HG03095 (cell line): ENCODE measurements at regions not wholly inside any gene's neighbourhood (a gene's known extent, or its start where the extent isn't known, plus 50 kb on each side); places are given as distances from the start of the nearest gene placed in this dataset.

ENCODE experiments used
- ATAC-seq: cut with Tn5 transposase; IDR thresholded peaks from one replicate; pipeline ENCODE4 v1.9.1; 2021; ENCODE audit warnings: moderate library complexity; ENCODE audit not compliant: unreplicated experiment

GRCh38 chr15:68500363-68501258 lies 68.6 kb upstream of the ITGA11 start:
- ATAC-seq, result no peak

- no peak for ATAC-seq
Measured at GRCh38 chr15:68501259-68501591, 69.3 kb upstream of the ITGA11 start.

GRCh38 chr15:68501616-68502015 lies 69.7 kb upstream of the ITGA11 start:
- no peak for ATAC-seq

- ATAC-seq, result no peak
Measured at GRCh38 chr15:68502398-68502901, 70.5 kb upstream of the ITGA11 start.

- no peak for ATAC-seq
Measured at GRCh38 chr15:68503213-68503612, 71.2 kb upstream of the ITGA11 start.

GRCh38 chr15:68503791-68504680 lies 72.1 kb upstream of the ITGA11 start:
- ATAC-seq, result no peak

GRCh38 chr15:68504681-68505170 lies 72.8 kb upstream of the ITGA11 start:
- no peak for ATAC-seq

GRCh38 chr15:68506071-68506470 lies 72.7 kb upstream of the CORO2B start:
- ATAC-seq, result no peak

- no peak for ATAC-seq
Measured at GRCh38 chr15:68507447-68507846, 71.3 kb upstream of the CORO2B start.

- no peak for ATAC-seq
Measured at GRCh38 chr15:68508485-68509189, 70.2 kb upstream of the CORO2B start.

GRCh38 chr15:68510558-68510957 lies 68.2 kb upstream of the CORO2B start:
- no peak for ATAC-seq

GRCh38 chr15:68511073-68511991 lies 67.5 kb upstream of the CORO2B start:
- ATAC-seq, result no peak

GRCh38 chr15:68512052-68512451 lies 66.7 kb upstream of the CORO2B start:
- ATAC-seq, result no peak

- no peak for ATAC-seq
Measured at GRCh38 chr15:68512598-68512997, 66.2 kb upstream of the CORO2B start.

GRCh38 chr15:68515371-68516095 lies 63.3 kb upstream of the CORO2B start:
- no peak for ATAC-seq

GRCh38 chr15:68517285-68517761 lies 61.5 kb upstream of the CORO2B start:
- ATAC-seq, result no peak

GRCh38 chr15:68518046-68518445 lies 60.7 kb upstream of the CORO2B start:
- no peak for ATAC-seq

GRCh38 chr15:68518785-68519430 lies 59.9 kb upstream of the CORO2B start:
- ATAC-seq, result no peak
